ENCODE measurements at regions not wholly inside any gene's neighbourhood (a gene's known extent, or its start where the extent isn't known, plus 50 kb on each side); places are given as distances from the start of the nearest gene placed in this dataset.

- DNase-seq (ENCODE audit: unreplicated experiment): no peak
- Mint-ChIP-seq H3K36me3 (ENCODE audit: insufficient read depth, unreplicated experiment) (no peaks in the 10 kb centered on the region), H3K4me1 (ENCODE audit: insufficient read depth, unreplicated experiment) (peaks cover 16% of the 10 kb centered on the region), H3K9me3 (ENCODE audit: unreplicated experiment) (no peaks in the 10 kb centered on the region), H3K4me3 (ENCODE audit: unreplicated experiment) (no peak overlapping the region), H3K27me3 (ENCODE audit: insufficient read depth, unreplicated experiment) (no peaks in the 10 kb centered on the region), H3K27ac (ENCODE audit: low read depth, unreplicated experiment) (no peak overlapping the region)
- intact Hi-C loops (cut with micrococcal nuclease): no loop called here
- CTCF ChIA-PET: no interaction called here
- no peak for TF ChIP-seq CTCF (IDR thresholded peaks at IDR 0.05; ENCODE audit: unreplicated experiment)
- no TSS peak for BruUV-seq (replicated peaks)
- POLR2A ChIA-PET: no interaction called here
Measured at GRCh38 chr2:122636097-122636496, 880.6 kb downstream of the TSN start.

GRCh38 chr2:122639176-122639575, 883.7 kb downstream of the TSN start:
- Mint-ChIP-seq H3K36me3 (ENCODE audit: insufficient read depth, unreplicated experiment) (no peaks in the 10 kb centered on the region), H3K27me3 (ENCODE audit: insufficient read depth, unreplicated experiment) (no peaks in the 10 kb centered on the region), H3K4me3 (ENCODE audit: unreplicated experiment) (no peak overlapping the region), H3K9me3 (ENCODE audit: unreplicated experiment) (no peaks in the 10 kb centered on the region), H3K4me1 (ENCODE audit: insufficient read depth, unreplicated experiment) (peaks cover 24% of the 10 kb centered on the region), H3K27ac (ENCODE audit: low read depth, unreplicated experiment) (no peak overlapping the region)
- POLR2A ChIA-PET: no interaction called here
- BruUV-seq (replicated peaks): no TSS peak
- no peak for TF ChIP-seq CTCF (IDR thresholded peaks at IDR 0.05; ENCODE audit: unreplicated experiment)
- CTCF ChIA-PET: no interaction called here
- DNase-seq (ENCODE audit: unreplicated experiment): no peak
- intact Hi-C loops (cut with micrococcal nuclease): no loop called here

- POLR2A ChIA-PET: interaction anchor here (0.7 kb wide), 1 partner anchor 264 kb away, joined by 4 read pairs; no protein-coding TSS in a partner anchor
- intact Hi-C loops (cut with micrococcal nuclease): no loop called here
- Mint-ChIP-seq H3K27ac (ENCODE audit: low read depth, unreplicated experiment) (no peak overlapping the region), H3K9me3 (ENCODE audit: unreplicated experiment) (no peaks in the 10 kb centered on the region), H3K36me3 (ENCODE audit: insufficient read depth, unreplicated experiment) (no peaks in the 10 kb centered on the region), H3K4me1 (ENCODE audit: insufficient read depth, unreplicated experiment) (peaks cover 20% of the 10 kb centered on the region), H3K4me3 (ENCODE audit: unreplicated experiment) (no peak overlapping the region), H3K27me3 (ENCODE audit: insufficient read depth, unreplicated experiment) (no peaks in the 10 kb centered on the region)
- no peak for TF ChIP-seq CTCF (IDR thresholded peaks at IDR 0.05; ENCODE audit: unreplicated experiment)
- BruUV-seq (replicated peaks): no TSS peak
- CTCF ChIA-PET: interaction anchor here (0.7 kb wide), 1 partner anchor 1253 kb away, joined by 4 read pairs; no protein-coding TSS in a partner anchor
- no peak for DNase-seq (ENCODE audit: unreplicated experiment)
Measured at GRCh38 chr2:122639711-122640110, 884.3 kb downstream of the TSN start.

- POLR2A ChIA-PET: interaction anchor here (0.7 kb wide), 1 partner anchor 1154 kb away, joined by 5 read pairs; no protein-coding TSS in a partner anchor
Measured at GRCh38 chr2:122643725-122644329, 888.4 kb downstream of the TSN start.

More at GRCh38 chr2:122643725-122644329, 888.4 kb downstream of the TSN start:
- no peak overlapping the region for H3K4me3 Mint-ChIP-seq (ENCODE audit: unreplicated experiment)
- TF ChIP-seq CTCF (IDR thresholded peaks at IDR 0.05; ENCODE audit: unreplicated experiment): no peak
- BruUV-seq (replicated peaks): no TSS peak
- intact Hi-C loops (cut with micrococcal nuclease): no loop called here
- H3K36me3 Mint-ChIP-seq (ENCODE audit: insufficient read depth, unreplicated experiment): no peaks in the 10 kb centered on the region
- CTCF ChIA-PET: no interaction called here
- peaks cover 11% of the 10 kb centered on the region for H3K4me1 Mint-ChIP-seq (ENCODE audit: insufficient read depth, unreplicated experiment)
- DNase-seq (ENCODE audit: unreplicated experiment): peak; percentile 84
- H3K27ac Mint-ChIP-seq (ENCODE audit: low read depth, unreplicated experiment): peak overlapping the region; percentile 89
- no peaks in the 10 kb centered on the region for H3K27me3 Mint-ChIP-seq (ENCODE audit: insufficient read depth, unreplicated experiment)
- H3K9me3 Mint-ChIP-seq (ENCODE audit: unreplicated experiment): no peaks in the 10 kb centered on the region
